Choroid plexus epithelial cell (primary cell): ENCODE measurements at regions not wholly inside any gene's neighbourhood (a gene's known extent, or its start where the extent isn't known, plus 50 kb on each side); places are given as distances from the start of the nearest gene placed in this dataset.

Experiments
- DNase-seq: peaks from one replicate; pipeline ENCODE4 v3.0.0-alpha.2; 2010; ENCODE audit warnings: low read depth
- H3K4me3 ChIP-seq: 2 replicates; pipeline ENCODE4 v1.5.1; 2011; ENCODE audit warnings: low read depth, mild to moderate bottlenecking, control low read depth, low read length, moderate library complexity
- CTCF ChIP-seq: conservative IDR thresholded peaks from 2 replicates; pipeline ENCODE4 v1.5.1; 2011; ENCODE audit warnings: low read depth, mild to moderate bottlenecking, control low read depth, inconsistent platforms, low read length, moderate library complexity

- no peak overlapping the region for H3K4me3 ChIP-seq
These were observed 73.4 kb upstream of the ATL2 start for GRCh38 chr2:38450509-38450908.

GRCh38 chr2:38448692-38449410, 71.8 kb upstream of the ATL2 start:
- H3K4me3 ChIP-seq: no peak overlapping the region
- TF ChIP-seq CTCF: no peak
- no peak for DNase-seq

More at GRCh38 chr2:38450509-38450908, 73.4 kb upstream of the ATL2 start:
- no peak for TF ChIP-seq CTCF
- no peak for DNase-seq

- H3K4me3 ChIP-seq: no peak overlapping the region
- TF ChIP-seq CTCF: no peak
- DNase-seq: no peak
These were observed 70.0 kb upstream of the ATL2 start for GRCh38 chr2:38446906-38447561.

- no peak overlapping the region for H3K4me3 ChIP-seq
- DNase-seq: no peak
- TF ChIP-seq CTCF: no peak
These were observed 69.3 kb upstream of the ATL2 start for GRCh38 chr2:38446418-38446817.

GRCh38 chr2:38444247-38444646, 67.2 kb upstream of the ATL2 start:
- H3K4me3 ChIP-seq: no peak overlapping the region
- no peak for TF ChIP-seq CTCF
- peak; percentile 91 for DNase-seq

- no peak for TF ChIP-seq CTCF
These were observed 65.8 kb upstream of the ATL2 start for GRCh38 chr2:38442643-38443541.

More at GRCh38 chr2:38442643-38443541, 65.8 kb upstream of the ATL2 start:
- no peak overlapping the region for H3K4me3 ChIP-seq
- DNase-seq: peak; percentile 82
